ENCODE measurements at regions not wholly inside any gene's neighbourhood (a gene's known extent, or its start where the extent isn't known, plus 50 kb on each side); places are given as distances from the start of the nearest gene placed in this dataset.

DNA sequence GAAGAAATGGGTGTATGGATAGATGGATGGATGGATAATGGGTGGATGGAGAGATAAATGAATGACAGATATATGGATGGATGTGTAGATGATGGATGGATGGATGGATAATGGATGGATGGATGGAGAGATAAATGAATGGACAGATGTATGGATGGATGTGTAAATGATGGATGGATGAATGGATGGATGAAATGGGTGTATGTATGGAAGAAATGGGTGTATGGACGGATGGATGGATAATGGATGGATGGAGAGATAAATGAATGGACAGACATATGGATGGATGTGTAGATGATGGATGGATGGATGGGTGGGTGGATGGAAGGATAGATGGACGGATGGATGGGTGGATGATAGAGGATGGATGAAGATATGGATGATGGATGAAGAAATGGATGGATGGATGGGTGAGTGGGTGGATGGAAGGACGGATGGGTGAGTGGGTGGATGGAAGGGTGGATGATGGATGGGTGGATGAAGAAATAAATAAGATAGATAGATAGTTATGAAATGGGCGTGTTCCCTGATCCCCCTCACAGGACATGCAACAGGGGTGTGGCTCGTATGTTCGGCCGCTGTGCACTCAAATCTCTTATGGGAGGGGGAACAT is 91.1 kb upstream of the NKX1-1 start:
- TF ChIP-seq, protein P1, sequence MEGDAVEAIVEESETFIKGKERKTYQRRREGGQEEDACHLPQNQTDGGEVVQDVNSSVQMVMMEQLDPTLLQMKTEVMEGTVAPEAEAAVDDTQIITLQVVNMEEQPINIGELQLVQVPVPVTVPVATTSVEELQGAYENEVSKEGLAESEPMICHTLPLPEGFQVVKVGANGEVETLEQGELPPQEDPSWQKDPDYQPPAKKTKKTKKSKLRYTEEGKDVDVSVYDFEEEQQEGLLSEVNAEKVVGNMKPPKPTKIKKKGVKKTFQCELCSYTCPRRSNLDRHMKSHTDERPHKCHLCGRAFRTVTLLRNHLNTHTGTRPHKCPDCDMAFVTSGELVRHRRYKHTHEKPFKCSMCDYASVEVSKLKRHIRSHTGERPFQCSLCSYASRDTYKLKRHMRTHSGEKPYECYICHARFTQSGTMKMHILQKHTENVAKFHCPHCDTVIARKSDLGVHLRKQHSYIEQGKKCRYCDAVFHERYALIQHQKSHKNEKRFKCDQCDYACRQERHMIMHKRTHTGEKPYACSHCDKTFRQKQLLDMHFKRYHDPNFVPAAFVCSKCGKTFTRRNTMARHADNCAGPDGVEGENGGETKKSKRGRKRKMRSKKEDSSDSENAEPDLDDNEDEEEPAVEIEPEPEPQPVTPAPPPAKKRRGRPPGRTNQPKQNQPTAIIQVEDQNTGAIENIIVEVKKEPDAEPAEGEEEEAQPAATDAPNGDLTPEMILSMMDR (IDR thresholded peaks at IDR 0.05), result no peak
- TF ChIP-seq POLR2A (IDR thresholded peaks at IDR 0.05), result no peak
